NCI-H774 (cell line): ENCODE measurements at regions not wholly inside any gene's neighbourhood (a gene's known extent, or its start where the extent isn't known, plus 50 kb on each side); places are given as distances from the start of the nearest gene placed in this dataset.
"Not testable (repeated sequence)": the region's sequence is repeated elsewhere in the genome, so short reads cannot be mapped to it uniquely, and the experiment has no call there.

Experiments used
- DNase-seq: peaks from one replicate; lab custom pipeline; 2025; lab: John Stamatoyannopoulos, UW

DNA sequence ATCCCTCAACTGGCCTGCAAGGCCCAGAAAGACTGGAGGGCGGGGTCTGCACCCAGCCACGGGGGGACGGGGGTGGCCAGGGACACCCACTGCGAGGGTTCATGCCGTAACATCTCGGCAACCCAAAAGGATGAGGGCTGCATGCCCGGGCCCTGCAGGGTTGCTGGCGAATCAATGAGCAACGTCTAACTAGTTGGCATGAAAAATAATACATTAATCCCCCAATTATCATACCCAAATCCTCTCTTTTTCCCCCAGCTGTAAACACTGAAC lies 232.2 kb downstream of the TUBA3C start:
- no peak for DNase-seq

DNA sequence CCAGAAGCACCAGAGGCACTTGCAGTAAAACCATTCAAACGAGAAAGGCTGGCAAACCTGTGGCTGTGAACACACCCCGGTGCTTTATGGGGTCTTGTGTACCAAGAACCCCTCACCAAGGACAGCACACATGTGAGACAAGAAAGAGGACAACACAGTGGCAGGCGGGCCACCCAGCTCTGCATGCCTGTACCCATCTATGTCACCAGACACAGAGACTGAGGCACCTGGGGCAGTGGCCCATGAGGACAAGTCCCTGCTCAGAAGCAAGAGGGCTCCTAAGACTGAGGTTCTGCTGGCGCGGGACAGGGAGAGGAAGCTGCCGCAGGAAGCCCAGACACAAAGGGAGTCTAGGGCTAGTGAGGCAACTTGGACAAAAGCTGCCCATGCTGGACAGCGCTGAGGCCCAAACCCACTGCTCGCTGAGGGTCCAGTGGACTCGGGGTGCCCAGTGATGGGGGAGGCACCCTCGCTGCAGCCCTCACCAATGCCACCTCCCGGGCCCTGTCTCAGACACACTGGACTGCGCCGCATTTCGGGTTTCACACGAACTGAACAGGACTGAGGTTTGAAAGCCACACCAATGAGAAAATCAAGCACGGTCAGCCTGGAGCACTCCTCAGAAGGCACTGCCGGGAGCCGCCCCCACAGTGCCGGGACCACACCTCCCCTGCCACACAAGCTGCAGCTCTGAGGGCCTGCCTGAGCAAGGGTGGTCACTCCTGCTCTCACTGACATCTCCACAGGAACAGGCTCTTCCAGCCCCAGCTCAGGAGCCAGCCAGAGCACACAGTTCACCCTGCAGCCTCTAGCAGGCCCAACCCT lies 232.7 kb downstream of the TUBA3C start:
- DNase-seq, result no peak

DNA sequence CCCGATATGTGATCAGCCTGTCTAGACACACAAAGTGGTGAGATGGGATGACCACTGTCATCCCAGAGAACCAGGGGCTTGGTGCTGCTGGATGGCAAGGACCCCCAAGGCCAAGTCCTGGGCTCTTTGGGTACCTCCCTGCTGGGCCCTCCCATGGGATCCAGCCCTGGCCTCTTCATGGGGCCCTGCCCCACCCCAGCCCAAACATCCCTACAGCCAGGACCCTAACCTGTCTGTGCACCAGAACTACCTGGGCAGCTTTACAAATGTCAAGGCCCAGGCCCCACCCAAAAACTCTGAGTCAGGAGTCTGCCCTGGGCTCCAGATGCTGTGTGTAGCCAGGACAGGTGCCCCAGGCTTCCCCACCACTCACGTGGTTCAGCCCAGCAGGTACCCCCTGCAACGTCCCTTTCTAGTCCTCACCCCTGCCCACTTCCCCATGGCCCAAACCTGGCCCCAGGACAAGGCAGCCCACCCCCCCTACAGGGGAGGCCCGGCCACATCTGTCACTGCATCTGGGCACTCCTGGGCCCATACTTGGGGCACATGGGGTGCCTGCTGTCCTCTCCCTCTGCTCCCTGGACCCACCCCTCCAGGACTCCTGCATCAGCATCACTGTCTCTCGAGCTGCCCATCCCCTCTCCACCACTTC lies 233.5 kb downstream of the TUBA3C start:
- DNase-seq, result no peak

DNA sequence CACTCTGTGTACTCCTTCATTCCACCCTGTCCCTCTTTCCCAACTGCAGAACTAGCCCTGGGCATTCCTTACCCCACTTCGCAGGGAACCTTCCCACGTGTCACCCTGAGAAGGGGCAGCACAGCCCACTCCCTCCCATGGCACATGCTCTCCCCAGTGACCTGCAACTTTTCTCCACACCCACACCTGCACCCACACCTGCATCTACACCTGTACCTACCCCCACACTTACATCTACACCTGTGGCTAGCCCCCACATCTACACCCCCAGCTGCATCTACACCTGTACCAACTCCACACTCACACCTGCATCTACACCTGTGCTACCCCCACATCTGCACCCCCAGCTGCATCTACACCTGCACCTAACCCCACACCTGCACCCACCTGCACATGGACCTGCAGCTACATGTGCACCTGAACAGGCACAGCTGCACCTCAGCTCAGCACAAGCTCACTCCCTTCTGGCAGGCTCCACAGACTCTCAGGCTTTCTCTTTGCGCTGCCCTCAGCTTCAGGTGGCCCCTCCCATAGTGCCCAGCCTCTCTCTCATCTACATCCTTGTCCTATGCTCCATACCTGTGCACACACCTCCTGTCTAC lies 234.1 kb downstream of the TUBA3C start:
- DNase-seq, result no peak

DNA sequence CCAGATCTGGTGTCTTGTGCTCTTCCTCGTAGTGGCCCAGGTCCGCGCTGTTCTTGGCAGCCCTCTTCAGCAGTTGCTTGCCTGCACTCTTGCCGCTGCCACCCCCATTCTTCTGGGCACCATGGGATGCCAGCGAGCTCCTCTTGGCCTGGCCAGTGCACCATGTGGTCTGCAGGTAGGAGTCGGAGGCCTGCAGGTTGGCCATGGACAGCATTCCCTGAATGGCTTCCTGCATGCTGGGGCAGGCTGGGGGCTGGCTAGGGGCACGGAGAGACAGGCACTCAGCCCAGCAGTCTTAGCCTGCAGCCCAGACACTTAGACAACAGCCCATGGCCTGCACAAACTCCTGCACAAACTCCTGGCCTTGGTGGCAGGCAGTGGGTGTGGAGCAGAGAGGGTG lies 234.9 kb downstream of the TUBA3C start:
- DNase-seq, result no peak

DNA sequence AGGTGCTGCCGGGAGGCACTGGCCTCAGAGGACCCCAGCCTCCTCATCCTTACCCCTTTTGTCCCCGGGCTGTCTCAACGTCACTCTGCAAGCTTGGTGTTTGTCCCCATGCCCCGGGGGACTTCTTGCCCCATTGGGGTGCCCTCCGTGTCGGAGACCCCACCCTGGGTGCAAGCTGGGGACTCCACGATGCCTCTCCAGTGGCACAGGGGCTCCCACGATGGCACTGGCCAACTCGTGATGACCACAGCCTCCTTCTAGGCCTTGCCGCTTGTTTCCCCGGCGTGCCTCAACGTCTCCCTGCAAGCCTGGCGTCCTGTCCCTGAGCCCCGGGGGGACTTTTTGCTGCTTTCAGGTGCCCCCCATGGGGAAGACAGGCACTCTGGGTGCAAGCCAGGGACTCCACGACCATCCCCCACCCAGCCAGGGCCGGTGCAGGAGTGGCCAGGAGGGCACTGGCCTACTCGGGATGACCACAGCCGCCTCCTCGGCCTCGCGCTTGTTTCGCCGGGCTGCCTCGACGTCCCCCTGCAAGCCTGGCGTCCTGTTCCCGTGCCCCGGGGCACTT lies 237.0 kb downstream of the TUBA3C start:
- DNase-seq, result no peak

DNA sequence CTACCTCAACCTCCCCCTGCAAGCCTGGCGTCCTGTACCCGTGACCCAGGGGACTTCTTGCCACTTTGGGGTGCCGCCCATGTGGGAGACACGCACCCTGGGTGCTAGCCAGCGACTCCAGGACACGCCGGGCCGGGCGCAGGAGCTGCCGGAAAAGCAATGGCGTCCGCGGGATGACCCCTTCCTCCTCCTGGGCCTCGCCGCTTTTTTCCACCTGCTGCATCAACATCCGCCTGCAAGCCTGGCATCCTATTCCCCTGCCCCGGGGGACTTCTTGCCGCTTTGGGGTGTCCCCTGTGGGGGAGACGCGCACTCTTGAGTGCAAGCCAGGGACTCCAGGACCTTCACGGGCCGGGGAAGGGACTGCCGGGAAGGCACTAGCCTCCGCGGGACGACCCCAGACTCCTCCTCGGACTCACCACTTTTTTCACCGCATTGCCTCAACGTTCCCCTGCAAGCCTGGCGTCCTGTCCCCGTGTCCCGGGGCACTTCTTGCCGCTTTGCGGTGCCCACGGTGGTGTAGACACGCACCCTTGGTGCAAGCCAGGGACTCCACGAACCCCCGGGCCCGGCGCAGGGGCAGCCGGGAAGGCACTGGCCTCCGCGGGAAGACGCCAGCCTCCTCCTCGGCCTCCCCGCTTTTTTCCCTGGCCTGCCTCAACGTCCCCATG lies 237.8 kb downstream of the TUBA3C start:
- DNase-seq, result no peak

DNA sequence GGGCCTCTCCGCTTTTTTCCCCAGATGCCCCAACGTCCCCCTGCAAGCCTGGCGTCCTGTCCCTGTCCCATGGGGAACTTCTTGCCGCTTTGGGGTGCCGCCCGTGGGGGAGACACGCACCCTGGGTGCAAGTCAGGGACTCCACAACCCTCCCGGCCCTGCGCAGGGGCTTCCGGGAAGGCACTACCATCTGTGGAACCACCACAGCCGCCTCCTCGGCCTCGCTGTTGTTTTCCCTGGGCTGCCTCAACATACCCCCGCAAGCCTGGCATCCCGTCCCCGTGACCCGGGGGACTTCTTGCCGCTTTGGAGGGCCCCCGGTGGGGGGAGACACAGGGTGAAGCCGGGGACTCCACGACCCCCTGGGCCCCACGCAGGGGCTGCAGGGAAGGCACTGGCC lies 238.4 kb downstream of the TUBA3C start:
- DNase-seq, result no peak

DNA sequence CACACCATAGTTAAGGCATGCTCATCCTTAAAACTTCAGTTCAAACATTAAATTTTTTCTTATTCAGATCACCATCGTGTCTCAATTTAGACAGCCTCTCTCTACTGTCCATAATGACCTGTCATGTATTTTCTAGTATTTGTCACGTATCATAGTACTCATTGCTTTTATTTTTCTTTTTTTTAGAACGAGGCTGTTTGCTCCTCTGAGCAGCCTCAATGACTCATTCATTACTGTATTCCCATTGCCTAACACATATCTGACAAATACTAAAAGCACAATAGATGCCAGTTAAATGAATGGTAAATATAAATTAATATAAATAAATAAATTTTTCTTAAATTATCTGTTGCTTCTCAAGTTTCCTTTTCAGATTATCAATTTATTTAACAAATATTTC lies 245.5 kb downstream of the TUBA3C start:
- DNase-seq, result no peak

DNA sequence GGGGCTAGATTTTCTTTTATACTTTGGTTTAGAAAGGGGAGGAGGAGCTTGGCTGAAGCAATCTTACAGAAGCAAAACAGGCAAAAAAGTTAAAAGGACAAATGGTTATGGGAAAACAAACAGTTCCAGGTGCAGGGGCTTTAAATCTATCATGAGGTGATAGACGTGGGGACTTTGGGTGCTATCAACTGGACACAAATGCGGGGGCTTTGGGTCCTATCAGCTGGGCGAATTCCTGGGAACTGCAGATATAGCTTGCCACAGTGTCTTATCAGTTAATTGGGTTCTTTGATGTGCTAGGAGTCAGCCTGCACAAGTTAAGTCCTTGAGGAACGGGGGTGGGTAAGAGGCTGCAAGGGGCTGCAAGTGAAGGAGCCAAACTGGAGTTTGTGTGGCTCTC lies 260.6 kb downstream of the TUBA3C start:
- DNase-seq, result no peak

DNA sequence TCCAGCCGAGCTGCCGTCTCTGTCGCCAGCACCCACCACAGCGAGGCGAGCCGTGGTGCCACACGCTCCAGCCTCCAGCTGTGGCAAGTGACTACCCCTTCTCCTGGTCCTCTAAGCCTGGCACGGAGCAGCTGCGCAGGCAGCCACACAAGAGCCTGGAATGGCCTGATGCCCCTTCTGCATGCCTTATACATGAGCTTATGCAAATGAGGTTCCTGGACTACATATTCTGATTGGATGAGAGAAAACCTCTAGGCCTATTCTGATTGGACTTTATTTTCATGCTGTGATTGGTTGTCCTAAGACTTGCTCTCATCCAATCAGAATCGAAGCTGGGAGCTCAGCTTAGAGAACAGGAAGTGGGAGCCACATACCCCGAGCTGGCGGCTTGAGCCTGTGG lies 276.5 kb downstream of the TUBA3C start:
- DNase-seq, result not testable (repeated sequence)

DNA sequence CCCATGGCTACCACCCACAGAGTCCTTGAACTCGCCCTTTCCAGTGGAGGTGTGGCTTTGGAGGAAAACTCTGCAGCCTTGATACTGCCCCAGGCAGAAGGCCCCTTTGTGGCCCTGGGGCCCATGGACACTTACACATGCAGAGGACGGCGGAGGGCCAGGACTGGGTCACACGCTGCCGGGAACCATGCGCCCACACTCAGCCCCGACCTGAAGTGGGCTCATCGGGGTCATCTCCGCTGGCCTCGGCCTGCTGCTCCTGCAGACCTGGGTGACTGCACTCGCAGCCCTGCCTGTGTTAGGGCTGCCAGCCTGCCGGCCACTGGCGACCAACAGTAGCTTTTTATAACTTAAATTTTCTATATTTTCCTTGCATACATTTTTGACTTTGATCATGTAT lies 286.2 kb downstream of the TUBA3C start:
- not testable (repeated sequence) for DNase-seq

DNA sequence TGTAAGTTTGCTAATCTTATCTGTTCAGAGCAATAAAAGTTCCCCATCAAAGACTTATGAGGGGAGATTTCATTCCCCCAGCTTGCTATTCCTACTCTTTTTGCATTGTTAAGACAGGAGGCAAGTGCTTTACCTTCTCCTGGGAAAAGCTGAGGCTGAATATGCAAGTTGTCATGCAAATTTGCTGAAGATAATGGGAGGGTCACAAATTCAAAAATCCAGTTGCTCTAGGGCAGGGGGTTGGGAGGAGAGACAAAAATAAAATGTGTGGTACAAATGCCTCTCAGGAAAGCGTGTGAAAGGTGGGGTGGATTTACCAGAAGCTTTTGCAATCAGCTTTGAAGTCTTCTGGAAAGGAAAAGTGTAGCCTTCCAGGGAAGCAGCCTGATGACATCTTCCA lies 290.4 kb downstream of the TUBA3C start:
- not testable (repeated sequence) for DNase-seq

DNA sequence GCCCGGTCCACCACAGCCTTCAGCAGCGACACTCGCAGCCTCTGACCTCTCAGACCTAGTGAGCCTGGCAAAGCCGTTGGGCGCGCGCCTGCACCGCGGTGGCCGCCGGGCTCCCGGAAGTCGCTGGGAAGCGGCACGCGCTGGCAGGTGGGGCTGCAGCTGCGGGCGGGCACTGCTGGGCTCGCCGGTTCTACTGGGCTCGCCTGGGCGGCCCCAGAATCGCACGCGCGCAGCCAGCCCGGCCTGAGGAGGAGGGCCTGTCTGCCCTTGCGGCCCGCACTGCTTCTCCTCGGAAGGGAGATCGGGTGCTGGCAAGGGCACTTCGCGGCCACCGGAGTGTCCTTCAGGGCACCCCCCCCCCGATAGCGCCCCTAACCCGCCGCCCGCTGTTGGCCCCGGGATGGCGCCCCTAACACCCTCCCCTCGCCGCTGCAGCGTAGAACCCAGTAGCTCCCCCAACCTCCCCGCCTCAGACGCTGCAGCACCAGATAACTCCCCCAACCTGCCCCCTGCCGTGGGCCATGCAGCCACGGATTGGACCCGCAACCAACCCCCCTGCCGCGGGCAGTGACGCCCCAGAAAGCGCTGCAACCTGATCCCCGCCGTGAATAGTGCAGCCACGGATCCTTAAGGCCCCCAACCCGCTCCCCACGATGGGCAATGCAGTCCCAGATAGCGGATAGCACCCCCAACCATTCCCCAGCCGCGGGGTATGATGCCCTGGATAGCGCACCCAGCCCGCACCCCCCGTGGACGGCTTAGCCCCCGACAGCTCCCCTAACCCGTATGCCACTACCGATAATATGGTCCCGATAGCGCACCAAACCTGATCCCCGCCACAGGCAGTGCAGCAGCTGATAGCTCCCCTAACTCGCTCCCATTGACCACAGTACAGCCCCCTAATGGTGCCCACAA lies 306.5 kb downstream of the TUBA3C start:
- DNase-seq, result not testable (repeated sequence)

DNA sequence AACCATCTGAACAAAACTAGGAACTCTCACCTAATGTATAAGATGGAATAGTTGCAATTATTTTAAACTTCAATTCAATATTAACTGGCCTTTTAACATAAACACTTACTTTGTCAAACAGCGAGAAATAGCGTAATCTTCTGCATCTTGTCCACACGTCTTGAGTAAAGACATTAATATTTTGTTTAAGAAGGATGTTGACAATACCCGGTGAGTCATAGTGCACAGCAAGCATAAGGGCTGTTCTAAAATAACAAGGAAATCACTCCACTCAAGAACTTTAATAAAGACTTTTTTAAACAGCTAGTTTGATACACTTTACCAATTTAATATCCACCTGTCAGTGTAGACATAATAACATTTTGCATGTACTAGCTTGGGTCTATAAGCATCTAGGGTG lies 311.1 kb downstream of the TUBA3C start:
- not testable (repeated sequence) for DNase-seq

DNA sequence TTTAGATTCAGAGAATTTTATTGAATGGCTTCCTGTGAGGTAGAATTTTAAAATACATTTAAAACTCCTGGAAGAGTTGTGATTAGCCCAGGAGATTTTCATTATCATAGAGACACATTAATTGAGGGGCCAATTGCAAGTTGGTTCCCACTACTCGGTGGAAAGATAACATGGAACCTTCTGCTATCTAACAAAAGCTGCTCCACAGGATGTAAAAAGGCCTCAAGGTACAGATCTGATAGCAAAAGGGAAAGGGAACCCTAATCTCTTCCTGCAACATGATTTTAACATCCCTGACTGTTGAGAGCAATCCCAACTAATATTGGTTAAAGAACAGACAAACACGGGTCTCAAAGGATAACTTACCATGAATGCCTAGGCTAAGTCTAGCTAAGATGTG lies 312.3 kb downstream of the TUBA3C start:
- DNase-seq, result not testable (repeated sequence)

DNA sequence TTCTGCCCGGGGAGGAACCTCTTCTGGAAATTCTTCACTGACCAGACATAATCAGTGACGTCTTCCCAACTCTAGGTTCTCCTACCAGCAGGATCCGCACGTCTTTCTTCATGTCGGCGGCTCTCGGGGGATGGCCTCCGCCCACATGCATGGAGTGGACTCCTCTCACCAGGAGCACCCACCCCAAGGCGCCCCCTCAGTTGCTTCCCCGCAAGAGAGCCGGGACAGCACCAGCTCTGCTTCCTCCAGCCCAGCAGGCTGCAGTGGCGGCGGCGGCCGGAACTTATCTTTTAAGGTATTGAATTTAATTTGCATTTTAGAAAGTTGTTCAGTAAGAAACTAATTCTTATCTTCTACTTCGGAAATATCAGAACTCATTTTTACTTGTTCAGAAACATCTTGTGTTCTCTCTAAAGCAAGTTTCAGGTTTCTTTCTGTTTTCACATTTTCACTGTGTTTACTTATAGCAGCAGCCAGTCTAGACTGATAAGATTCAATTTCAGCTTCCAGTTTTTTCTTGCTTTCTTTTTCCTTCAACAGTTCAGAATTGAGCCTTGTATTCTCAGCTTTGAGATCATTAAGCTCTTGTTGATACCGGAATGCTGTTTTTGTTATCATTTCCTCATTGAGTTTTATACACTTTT lies 343.5 kb downstream of the TUBA3C start:
- not testable (repeated sequence) for DNase-seq

DNA sequence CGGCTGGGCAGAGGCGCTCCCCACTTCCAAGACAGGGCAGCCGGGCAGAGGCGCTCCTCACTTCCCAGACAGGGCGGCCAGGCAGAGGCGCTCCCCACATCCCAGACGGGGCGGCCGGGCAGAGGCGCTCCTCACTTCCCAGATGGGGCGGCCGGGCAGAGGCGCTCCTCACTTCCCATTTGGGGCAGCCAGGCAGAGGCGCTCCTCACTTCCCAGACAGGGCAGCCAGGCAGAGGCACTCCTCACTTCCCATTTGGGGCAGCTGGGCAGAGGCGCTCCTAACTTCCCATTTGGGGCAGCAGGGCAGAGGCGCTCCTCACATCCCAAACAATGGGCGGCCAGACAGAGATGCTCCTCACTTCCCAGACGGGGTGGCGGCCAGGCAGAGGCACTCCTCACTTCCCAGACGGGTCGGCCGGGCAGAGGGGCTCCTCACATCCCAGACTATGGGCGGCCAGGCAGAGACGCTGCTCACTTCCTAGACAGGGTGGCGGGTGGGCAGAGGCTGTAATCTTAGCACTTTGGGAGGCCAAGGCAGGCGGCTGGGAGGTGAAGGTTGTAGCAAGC lies 344.4 kb downstream of the TUBA3C start:
- not testable (repeated sequence) for DNase-seq

DNA sequence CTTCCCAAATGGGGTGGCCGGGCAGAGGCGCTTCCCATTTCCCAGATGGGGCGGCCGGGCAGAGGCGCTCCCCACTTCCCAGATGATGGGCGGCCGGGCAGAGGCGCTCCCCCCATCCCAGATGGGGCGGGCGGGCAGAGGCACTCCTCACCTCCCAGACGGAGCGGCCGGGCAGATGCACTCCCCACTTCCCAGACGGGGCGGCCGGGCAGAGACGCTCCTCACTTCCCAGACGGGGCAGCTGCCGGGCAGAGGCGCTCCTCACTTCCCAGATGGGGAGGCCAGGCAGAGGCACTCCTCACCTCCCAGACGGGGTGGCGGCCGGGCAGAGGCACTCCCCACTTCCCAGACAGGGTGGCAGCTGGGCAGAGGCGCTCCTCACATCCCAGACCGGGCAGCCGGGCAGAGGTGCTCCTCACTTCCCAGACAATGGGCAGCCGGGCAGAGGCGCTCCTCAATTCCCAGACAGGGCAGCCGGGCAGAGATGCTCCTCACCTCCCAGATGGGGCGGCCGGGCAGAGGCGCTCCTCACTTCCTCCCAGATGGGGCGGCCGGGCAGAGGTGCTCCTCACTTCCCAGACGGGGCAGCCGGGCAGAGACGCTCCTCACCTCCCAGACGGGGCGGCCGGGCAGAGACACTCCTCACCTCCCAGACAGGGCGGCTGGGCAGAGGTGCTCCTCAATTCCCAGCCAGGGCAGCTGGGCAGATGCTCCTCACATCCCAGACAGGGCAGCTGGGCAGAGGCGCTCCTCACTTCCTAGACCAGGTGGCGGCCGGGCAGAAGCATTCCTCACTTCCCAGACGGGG lies 345.0 kb downstream of the TUBA3C start:
- DNase-seq, result not testable (repeated sequence)

DNA sequence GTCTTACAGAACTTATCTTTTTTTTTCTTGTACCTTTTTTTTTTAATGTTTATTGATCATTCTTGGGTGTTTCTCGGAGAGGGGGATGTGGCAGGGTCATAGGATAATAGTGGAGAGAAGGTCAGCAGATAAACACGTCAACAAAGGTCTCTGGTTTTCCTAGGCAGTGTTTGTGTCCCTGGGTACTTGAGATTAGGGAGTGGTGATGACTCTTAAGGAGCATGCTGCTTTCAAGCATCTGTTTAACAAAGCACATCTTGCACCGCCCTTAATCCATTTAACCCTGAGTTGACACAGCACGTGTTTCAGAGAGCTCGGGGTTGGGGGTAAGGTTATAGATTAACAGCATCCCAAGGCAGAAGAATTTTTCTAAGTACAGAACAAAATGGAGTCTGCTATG lies 345.9 kb downstream of the TUBA3C start:
- not testable (repeated sequence) for DNase-seq
